Stromal cell of bone marrow (primary cell): ENCODE measurements at regions not wholly inside any gene's neighbourhood (a gene's known extent, or its start where the extent isn't known, plus 50 kb on each side); places are given as distances from the start of the nearest gene placed in this dataset.
"Not testable (repeated sequence)": the region's sequence is repeated elsewhere in the genome, so short reads cannot be mapped to it uniquely, and the experiment has no call there.

Experiments
- DNase-seq: peaks from one replicate; pipeline ENCODE4 v3.0.0-alpha.2; 2012; ENCODE audit warnings: low read depth

DNA sequence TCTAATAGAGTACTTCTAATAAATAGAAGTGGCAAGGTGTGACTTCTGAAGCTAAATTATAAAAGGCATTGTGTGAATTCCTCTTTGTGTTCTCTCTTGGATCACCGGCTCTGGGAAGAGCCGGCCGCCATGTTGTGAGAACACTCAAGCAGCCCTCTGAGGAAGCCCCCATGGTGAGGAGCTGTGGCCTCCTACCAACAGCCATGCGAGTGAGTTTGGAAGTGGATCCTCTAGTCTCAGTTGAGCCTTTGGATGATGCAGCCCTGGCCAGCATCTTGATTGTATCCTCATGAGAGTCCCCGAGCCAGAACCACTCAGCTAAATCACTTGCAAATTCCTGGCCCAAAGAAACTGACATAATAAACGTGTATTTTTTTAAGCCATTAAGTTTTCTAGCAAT, 94.5 kb upstream of the CARD11 start:
- no peak for DNase-seq

DNA sequence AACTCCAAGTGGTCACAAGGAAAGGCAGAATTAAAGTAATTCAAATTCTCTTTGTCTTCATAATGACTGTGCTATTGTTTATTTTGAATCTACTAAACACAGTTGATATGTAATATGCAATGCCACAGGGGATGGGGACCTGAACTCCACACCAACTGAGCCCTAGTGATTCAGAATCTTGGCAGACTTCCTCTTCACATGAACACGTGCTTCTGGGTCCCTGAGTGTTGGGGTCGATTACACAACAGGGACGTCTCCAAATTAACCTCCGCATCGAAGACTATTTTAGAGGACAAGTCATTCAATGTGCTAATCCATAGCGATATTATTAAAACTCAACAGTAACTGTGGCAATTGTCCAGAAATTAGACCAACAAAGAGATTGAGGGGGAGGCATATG, 95.3 kb upstream of the CARD11 start:
- no peak for DNase-seq

DNA sequence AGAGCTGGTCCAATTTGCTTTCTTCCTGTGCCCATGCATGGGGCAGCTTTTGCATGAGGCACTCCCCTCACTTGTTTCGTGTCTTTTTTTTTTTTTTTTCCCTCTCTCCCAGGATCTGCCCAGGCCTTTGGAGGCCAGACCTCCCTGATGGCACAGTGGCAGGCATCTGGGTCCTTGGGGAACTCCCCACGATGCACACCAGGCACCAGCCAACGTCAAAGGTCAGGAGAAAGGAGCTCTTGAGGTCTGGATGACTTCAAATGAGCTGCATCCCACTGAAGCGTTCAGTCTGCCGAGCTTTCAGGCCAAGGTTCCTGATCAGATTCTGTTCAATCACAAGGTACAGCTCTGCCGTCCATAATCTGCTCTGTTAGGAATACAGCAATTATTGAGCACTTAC, 97.2 kb upstream of the CARD11 start:
- no peak for DNase-seq

DNA sequence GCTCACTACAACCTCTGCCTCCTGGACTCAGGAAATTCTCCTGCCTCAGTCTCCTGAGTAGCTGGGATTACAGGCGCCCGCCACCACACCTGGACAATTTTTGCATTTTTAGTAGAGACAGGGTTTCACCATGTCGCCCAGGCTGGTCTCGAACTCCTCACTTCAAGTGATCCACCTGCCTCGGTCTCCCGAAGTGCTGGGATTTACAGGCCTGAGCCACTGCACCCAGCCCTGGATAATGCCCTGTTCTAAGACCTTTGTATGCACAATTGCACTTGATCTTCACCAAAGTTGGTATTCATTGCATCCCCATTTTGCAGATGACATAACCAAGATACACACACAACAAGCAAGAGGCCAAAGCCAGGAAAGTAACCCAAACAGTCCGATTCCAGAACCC, 97.7 kb upstream of the CARD11 start:
- DNase-seq = no peak

DNA sequence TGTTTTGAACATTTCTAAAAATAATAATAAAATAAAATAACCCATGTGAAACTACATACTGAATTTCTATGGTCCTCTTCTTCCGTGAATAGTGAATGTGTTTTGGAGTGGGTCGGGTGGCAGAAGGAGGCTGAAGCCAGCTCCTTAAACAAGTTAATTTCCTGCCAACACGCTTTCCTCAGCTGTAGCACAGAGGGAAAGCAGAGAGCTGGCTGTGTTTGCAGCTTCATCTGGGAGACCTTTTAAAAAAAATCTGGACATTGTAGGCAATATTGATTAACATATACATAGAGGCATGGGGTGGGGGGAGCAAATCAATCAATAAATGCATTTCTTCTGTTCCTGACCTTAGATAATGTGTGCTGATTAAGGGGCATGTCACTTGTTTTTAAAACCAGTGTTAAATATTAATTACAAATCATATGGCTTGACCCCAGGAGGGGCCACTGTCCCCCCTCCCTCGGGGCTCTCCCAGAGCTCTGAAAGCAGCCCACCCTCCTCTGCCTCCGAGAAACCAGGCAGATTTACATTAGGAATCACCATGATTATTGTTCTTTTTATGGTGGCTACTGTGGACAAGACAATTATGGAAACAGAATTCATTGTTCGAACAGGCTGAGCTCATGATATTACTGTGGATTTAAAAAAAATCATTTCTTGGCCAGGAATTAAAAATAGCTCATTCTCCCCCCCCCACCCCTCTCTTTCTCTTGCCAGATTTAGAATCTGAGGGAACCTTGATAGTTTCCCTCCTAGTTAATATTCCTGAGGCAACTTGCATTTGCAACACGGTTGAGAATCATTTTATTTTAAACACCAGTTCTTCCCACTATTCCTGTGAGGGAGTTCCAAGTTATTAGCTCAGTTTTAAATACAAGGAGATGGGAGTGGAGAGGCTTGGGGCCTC, 100.5 kb upstream of the CARD11 start:
- DNase-seq = no peak

DNA sequence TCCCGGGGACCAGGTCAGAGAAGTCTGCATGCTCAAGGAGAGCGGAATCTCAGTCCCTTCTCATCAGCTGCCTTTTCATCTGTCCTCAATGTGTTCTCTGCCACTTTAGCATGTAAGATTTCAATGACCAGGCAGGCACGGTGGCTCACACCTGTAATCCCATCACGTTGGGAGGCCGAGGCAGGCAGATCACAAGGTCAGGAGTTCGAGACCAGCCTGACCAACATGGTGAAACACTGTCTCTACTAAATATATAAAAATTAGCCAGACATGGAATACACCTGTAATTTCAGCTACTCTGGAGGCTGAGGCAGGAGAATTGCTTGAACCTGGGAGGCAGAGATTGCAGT, 101.1 kb upstream of the CARD11 start:
- DNase-seq = not testable (repeated sequence)

DNA sequence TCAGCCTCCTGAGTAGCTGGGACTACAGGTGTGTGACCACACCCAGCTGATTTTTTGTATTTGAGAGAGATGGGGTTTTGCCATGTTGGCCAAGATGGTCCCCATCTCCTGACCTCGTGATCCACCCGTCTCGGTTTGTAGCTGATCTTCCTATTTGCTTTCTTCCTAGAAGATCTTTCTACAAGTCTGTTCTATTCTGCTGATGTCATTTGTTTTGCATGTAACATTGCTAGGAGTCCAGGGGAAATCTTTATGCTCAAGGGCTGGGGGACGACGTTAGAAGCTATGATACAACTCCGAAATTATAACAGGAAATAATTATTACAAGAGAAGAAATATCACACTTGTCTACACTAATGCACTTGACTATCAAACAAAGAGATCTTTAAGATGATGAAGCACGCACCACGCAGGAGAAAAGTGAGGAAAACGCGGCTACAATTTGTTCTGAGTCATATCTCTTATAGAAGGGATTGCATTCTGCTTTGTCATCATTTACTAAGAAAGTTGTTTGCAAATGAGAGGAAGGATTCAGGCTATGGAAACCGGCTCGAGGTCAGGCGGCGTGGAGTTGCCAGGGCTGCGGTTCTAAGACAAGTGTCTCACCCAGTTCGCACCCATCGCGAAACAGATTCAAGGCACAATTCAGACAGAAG, 103.0 kb upstream of the CARD11 start:
- DNase-seq = no peak

DNA sequence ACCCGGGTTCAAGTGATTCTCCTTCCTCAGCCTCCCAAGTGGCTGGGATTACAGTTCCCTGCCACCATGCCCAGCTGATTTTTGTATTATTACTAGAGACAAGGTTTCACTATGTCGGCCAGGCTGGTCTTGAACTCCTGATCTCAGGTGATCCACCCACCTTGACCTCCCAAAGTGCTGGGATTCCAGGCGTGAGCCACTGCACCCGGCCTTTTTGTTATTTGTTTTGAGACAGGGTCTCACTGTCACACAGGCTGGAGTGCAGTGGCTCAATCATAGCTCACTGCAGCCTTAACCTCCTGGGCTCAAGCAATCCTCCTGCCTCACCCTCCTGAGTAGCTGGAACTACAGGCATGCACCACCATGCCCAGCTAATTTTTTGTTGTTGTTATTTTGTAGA, 104.8 kb upstream of the CARD11 start:
- DNase-seq = not testable (repeated sequence)

DNA sequence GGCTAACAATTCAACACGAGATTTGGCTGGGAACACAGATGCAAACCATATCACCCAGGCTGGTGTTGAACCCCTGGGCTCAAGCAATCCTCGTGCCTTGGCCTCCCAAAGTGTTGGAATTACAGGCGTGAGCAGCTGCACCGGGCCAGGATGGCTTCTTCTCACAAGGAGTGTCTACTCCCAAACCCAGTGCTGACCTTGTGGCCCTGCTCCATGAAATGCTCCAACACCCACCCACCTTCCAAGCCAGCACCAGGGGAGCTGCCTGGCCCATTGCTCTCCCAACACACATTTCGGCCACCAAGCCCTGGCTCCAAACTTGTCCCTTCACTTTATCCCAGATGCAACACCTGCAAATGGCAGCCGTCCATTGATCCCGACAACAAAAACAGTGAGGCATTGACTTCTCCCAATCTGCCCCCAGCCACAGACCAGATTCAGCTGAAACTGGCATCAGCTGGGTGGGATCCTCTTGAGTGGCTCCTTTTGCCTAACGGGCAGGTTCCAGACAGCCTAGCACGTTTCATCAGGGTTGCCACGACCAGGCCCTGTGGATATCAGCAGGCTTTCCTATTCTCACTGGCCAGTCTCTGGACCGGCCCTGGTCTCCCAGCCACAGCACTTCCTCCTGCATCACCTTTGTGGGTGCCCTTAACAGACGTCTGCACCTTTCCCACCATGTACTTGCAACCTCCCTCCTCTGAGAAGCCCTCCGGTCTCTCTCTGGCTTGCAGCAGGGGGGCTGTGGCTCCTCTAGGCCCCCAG, 105.7 kb upstream of the CARD11 start:
- DNase-seq = no peak

DNA sequence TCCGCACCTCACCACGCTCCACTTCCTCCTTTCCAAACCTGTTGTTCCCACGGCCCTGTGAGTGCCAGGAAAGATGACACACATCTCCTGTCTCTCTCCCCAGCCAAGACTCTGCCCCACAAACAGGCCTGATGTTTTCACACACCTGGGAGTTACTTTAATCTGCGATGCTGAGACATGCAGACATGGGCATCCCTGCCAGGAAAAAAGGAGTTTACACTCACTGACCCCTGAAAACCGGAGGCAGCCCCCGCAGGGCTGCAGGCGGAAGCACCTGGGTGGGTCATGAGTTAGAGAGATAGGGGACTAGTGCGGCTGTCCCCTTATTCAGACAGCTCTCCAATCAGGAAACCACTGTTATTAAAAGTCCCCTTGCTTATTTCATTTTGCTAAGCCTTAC, 106.4 kb upstream of the CARD11 start:
- no peak for DNase-seq

DNA sequence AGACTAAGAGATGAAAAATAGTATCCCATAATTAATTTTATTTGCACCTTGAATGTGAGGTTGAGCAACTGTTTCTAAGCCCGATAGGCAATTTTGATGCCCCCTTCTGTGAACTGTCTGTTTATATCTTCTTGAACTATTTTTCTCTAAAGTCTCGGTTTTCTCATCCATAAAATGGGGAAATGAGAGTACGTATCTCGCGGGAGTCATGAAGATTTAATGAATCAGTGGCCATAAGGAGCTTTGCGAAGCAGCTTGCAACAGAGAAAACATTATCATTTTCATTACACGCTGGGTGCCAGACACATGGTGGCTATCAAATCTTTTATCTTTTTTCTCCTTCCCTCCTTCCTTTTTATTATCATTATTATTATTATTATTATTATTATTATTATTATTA, 108.1 kb upstream of the CARD11 start:
- DNase-seq = no peak

DNA sequence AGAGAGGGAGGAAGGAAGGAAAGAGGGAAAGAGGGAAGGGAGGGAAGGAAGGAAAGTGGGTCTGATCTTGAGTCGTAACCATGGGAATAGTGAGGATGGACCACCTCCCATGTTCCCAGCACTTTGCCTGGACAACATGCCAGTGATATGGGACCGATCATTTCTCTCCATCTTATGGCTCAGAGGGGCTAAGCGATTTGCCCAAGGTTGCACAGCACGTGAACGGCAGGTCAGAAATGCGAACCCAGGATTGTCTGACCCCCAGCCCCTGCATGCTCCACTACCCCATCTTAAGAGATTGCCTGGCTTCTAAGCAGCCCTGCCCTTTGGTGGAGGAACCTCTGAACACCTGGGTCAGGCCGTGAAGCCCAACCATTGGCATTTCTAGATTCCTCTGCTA, 109.0 kb upstream of the CARD11 start:
- no peak for DNase-seq

DNA sequence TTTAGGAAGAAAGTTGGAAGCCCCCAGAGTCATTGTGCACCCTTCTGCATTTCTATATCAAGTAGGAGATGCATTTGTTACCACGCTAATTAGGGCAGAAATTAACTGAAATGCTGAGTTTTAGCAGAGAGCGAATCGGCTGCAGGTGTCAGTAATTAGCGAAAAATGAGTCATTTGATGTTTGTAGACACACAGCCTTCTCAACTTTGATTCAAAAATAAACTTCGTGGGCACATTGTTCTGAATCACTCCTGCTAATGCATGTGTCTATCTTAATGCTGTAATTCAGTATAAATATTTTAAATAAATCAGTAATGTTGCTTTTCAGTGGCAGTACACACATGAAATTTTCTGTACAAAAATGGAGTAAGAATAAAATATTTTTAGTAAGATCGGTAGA, 109.5 kb upstream of the CARD11 start:
- DNase-seq = no peak

DNA sequence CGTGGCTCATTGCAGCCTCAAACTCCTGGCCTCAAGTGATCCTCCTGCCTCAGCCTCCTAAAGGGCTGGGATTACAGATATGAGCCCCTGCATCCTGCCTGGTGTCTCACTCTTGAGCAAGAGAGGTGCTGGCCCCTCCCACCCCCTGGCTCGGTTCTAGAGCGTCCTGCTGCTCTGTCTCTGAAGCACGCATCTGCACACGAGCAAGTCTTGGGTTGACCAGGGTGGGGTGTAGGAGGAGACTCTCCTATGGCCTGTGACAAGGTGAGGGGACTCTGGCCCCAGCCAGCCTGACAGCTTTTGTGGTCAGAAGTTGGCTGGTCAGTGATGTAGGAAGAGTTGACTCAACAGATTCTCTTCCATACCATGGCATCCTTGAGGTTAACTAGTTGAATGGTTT, 110.7 kb upstream of the CARD11 start:
- no peak for DNase-seq

DNA sequence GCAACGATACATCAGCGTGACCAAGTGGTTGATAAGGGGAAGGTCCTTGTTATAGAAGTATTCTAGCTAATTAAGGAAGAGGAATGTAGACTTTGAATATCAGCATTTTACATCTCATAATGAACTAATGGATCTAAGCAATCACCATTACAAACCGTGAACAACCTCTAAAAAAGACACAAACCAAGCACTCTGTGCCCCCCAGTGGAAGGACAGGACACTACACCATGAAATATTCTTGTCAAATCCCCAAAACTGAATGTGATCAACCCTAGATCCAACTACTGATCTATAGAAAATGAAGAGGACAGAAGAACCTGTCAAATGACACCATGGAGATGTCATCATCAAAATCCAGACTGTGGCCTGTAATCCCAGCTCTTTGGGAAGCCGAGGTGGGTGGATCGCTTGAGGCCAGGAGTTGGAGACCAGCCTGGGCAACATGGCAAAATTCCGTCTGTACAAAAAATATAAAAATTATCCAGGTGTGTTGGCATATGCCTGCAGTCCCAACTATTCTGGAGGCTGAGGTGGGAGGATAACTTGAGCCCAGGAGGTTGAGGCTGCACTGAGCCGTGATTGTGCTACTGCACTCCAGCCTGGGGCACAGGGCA, 111.3 kb upstream of the CARD11 start:
- DNase-seq = peak; percentile 9

DNA sequence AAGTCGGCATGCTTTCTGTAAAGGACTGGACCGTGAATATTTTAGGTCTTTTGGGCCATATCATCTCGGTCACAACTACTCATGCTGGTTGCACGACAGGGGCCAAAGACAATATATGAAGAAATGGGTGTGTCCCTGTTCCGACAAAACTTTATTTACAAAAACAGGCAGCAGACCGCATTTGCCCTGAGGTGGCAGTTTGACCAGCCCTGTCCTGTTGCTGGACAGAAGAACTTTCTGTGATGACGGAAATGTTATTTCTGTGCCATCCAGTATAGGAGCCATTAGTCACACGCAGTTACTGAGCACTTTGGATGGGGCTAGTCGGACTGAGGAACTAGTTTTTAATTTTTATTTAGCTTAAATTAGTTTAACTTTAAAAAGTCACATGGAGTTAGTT, 112.8 kb upstream of the CARD11 start:
- DNase-seq = no peak

DNA sequence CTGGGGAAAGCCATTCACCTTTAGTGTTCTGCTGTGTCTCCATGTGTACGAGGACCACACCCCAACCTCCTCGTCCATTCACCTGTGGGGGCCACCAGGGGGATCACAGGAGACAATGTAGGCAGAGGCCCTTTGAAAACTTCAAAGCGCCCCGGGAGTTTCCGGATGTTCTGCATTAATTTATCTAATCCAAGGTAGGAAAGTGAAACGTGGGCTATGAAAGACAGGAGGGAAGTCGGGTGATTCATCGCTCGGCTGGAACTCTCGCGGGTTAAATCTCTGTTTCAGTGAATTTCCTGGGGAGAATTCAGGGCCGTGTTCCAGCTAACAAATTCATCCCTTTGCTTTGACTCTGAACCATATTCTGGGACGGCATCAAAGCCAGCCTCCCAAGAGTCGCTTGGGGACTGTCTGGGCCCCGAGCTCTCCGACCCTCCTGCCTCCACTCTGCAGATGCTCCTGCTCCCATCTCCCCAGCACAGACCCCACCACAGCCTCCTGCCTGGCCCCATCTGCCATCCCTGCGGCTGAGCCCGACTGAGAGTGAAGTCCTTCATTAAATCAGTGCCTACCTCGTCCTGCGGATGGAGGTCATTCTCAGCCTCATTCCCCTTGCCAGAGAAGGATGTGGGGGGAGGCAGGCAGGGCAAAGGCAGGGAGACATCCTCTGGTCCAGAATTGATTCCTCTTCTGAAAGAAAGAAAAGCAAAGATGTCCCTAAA, 114.1 kb upstream of the CARD11 start:
- no peak for DNase-seq

DNA sequence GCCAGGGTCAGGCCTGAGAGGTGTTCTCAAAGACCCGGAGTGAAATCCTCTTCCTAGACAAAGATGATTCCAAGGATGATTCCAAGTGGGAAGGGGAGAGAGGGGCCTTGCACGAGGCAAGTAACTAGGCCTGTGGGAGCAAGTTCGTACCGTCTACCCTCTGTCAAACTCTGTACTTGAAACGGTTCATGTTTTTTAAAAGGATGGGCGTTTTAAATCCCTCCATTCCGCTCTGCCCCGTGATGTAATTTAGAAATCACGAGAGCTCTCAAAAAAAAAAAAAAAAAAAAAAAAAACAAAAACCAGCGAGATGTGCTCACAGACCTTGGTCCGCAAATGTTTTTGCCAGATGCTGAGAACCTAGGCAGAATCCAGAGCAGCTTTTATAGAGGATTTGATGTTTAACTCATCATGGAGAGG, 114.7 kb upstream of the CARD11 start:
- DNase-seq = no peak

DNA sequence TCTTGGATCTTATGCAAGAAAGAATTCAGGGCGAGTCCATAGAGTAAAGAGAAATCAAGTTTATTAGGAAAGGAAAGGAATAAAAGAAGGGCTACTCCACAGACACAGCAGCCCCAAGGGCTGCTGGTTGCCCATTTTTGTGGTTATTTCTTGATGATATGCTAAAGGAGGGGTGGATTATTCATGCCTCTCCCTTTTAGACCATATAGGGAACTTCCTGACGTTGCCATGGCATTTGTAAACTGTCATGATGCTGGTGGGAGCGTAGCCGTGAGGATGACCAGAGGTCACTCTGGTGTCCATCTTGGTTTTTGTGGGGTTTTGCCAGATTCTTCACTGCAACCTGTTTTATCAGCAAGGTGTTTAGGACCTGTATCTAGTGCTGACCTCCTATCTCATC, 115.4 kb upstream of the CARD11 start:
- DNase-seq = no peak

DNA sequence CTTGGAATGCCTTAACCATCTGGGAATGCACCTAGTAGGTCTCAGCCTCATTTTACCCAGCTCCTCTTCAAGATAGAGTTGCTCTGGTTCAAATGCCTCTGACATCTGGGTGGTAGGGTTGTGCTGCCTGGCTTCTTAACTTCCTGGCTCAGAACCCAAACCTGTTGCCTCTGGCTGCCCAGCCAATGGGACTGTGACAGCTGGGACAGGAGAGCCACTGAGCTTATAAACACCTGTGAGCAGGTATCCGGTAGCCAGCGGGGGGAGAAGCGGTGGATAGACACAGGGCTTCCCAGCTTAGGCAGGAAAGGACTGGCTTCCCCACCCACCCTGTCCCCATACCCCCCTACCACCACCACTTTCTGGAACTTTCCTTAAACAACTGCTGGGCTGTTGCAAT, 115.8 kb upstream of the CARD11 start:
- no peak for DNase-seq

DNA sequence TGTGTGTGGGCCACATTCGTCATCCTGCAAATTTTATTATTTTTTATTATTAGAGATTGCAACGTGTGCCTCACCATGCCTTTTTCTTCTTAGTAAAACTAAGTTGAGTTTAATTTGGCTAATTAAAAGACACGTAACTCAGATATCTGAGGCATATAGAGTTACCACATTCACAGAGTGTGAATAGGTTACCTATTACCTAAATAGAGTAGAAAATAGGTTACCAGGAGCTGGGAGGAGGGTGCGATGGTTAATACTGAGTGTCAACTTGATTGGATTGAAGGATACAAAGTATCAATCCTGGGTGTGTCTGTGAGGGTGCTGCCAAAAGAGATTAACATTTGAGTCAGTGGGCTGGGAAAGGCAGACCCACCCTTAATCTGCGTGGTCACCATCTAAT, 116.3 kb upstream of the CARD11 start:
- DNase-seq = not testable (repeated sequence)

DNA sequence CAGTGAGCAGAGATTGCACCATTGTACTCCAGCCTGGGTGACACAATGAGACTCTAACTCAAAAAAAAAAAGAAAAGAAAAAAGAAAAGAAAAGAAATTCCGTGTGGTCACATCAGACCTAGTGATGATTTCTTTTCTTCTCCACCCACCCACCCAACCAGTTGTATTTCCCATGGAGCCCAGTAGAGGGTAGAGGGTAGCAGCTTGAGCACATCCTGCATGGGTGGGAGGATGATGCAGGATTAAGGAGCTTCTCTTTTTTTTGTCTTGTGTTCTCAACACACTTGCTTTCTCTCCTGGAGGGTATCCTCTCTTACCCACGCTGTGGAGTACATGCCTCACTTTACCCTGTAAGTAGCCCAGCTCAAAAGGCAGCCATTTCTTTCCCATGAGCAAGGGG, 118.6 kb upstream of the CARD11 start:
- no peak for DNase-seq
